Peyer's patch (tissue), 4 donors: ENCODE measurements at regions not wholly inside any gene's neighbourhood (a gene's known extent, or its start where the extent isn't known, plus 50 kb on each side); places are given as distances from the start of the nearest gene placed in this dataset.
"Not testable (repeated sequence)": the region's sequence is repeated elsewhere in the genome, so short reads cannot be mapped to it uniquely, and the experiment has no call there.

Source experiments
- CTCF ChIP-seq, 6 experiments: fragments of 450-650 bp in 4 of 6; fragments of 200-600 bp in 2 of 6; sonication (generic) in 1 of 6; IDR thresholded peaks; one replicate each; pipeline ENCODE4 v1.5.1; 2017 to 2019; ENCODE audit warnings: antibody characterized with exemption in 6 of 6, mild to moderate bottlenecking in 3 of 6, moderate library complexity in 1 of 6
- POLR2A ChIP-seq, 2 donors: fragments of 450-650 bp; IDR thresholded peaks; one replicate each; pipeline ENCODE4 v1.5.1; 2017; ENCODE audit warnings: antibody characterized with exemption in 2 of 2, mild to moderate bottlenecking in 2 of 2, moderate library complexity in 2 of 2

GRCh38 chr22:33154967-33155366 lies 96.8 kb upstream of the SYN3 start:
- not testable (repeated sequence) for TF ChIP-seq POLR2A, CTCF (IDR thresholded peaks at IDR 0.05)
